Right cardiac atrium (tissue), 5 donors: ENCODE measurements at regions not wholly inside any gene's neighbourhood (a gene's known extent, or its start where the extent isn't known, plus 50 kb on each side); places are given as distances from the start of the nearest gene placed in this dataset.

Experiments
- ATAC-seq, 2 donors: fragments of 200-7000 bp; cut with Tn5 transposase; one replicate each; pipeline versions ENCODE4 v1.8.0 to v1.9.1; 2020; ENCODE audit warnings: moderate library complexity in 2 of 2, mild to moderate bottlenecking in 1 of 2
- DNase-seq, 3 donors: peaks; one replicate each; pipeline ENCODE4 v3.0.0-alpha.2; 2020
- H3K27ac ChIP-seq: one replicate; pipeline ENCODE4 v1.5.1; 2013; ENCODE audit warnings: mild to moderate bottlenecking, low read length, control low read depth, moderate library complexity
- H3K27me3 ChIP-seq: one replicate; pipeline ENCODE4 v1.6.1; 2013; ENCODE audit not compliant: control insufficient read depth, insufficient read depth
- H3K4me1 ChIP-seq: one replicate; pipeline ENCODE4 v1.6.1; 2013; ENCODE audit warnings: low read length; ENCODE audit not compliant: control insufficient read depth, insufficient read depth
- H3K4me3 ChIP-seq: one replicate; pipeline ENCODE4 v1.5.1; 2013; ENCODE audit warnings: low read length, control low read depth
- H3K9me3 ChIP-seq: one replicate; pipeline ENCODE4 v1.6.1; 2013; ENCODE audit warnings: low read length; ENCODE audit not compliant: control insufficient read depth
- WGBS: extraction: QIAGEN DNeasy Blood & Tissue Kit; methylation state at CpG from one replicate; pipeline ENCODE4 v1.1.7; 2013; 5-methylcytosine and 5-hydroxymethylcytosine counted together
- intact Hi-C, 4 donors: fragments of 100-400 bp; cut with DNase I; formaldehyde crosslinking; loops; one replicate each; pipeline versions ENCODE4 v1.11.0 to v1.14.0; 2022 to 2023
- donor health status: healthy with polysubstance abuse.
- donor health status: DM: no; HTN: yes; CAD: no.
- donor health status: DM: no; HTN: no; CAD: no.
- donor health status: DM: no; HTN: yes; CAD: no; lungs with severe emphysema.
- donor health status: DM: yes; HTN: yes; CAD: no.

DNA sequence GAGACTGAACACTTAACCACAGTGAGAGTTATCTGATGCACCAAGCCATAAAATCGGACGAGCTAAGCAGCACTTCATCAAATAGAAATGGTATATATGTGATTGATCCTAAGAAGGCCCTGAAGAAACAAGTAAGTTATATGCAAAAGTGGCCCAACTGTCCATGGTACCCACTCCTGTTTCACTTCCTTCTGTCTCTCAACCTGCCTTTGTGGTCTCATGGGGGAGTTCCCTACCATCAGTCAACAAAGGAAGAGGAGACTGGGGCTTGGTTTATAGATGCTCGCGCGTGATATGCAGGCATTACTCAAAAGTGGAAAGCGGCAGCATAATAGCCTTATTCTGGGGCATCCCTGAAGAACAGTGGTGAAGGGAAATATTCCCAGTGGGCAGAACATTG lies 543.9 kb upstream of the ADGRL4 start:
- Histone ChIP-seq H3K9me3 (no peaks in the 10 kb centered on the region), H3K27me3 (no peaks in the 10 kb centered on the region), H3K27ac (no peak overlapping the region), H3K4me1 (no peaks in the 10 kb centered on the region), H3K4me3 (no peak overlapping the region)
- DNase-seq (no peak), ATAC-seq (no peak)
- 93% methylated on average over 6 of the region's 6 CpGs for WGBS
- intact Hi-C loops = no loop called here

DNA sequence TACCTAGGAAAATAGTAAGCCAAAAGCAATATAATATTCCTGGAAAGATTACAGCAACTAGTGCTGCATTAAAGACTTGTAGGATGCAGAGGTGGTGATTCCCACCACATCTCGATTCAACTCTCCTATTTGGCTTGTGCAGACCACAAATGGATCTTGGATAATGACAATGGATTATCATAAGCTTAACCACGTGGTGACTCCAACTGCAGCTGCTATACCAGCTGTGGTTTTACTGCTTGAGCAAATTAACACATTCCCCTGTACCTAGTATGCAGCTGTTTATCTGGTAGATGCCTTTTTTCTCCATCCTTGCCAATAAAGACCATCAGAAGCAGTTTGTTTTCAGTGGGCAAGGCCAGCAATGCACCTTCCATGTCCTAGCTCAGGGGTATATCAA lies 542.7 kb upstream of the ADGRL4 start:
- DNase-seq = no peak
- no peaks in the 10 kb centered on the region for H3K4me1 ChIP-seq
- no peaks in the 10 kb centered on the region for H3K27me3 ChIP-seq
- intact Hi-C loops = no loop called here
- ATAC-seq = no peak
- H3K9me3 ChIP-seq = no peaks in the 10 kb centered on the region
- WGBS = 52% methylated on average over 2 of the region's 2 CpGs
- no peak overlapping the region for H3K27ac ChIP-seq
- no peak overlapping the region for H3K4me3 ChIP-seq

GRCh38 chr1:79547514-79547913 lies 541.0 kb upstream of the ADGRL4 start:
- no peaks in the 10 kb centered on the region for H3K9me3 ChIP-seq
- H3K4me3 ChIP-seq = no peak overlapping the region
- intact Hi-C loops = no loop called here
- DNase-seq (no peak), ATAC-seq (no peak)
- 81% methylated on average over 7 of the region's 7 CpGs for WGBS
- no peak overlapping the region for H3K27ac ChIP-seq
- H3K4me1 ChIP-seq = no peaks in the 10 kb centered on the region
- H3K27me3 ChIP-seq = no peaks in the 10 kb centered on the region

- Histone ChIP-seq H3K4me3 (no peak overlapping the region), H3K4me1 (no peaks in the 10 kb centered on the region), H3K9me3 (no peaks in the 10 kb centered on the region), H3K27me3 (no peaks in the 10 kb centered on the region), H3K27ac (no peak overlapping the region)
- ATAC-seq (no peak), DNase-seq (no peak)
- intact Hi-C loops = no loop called here
- 62% methylated on average over 3 of the region's 3 CpGs for WGBS
Measured at GRCh38 chr1:79543394-79543793, 536.9 kb upstream of the ADGRL4 start.

DNA sequence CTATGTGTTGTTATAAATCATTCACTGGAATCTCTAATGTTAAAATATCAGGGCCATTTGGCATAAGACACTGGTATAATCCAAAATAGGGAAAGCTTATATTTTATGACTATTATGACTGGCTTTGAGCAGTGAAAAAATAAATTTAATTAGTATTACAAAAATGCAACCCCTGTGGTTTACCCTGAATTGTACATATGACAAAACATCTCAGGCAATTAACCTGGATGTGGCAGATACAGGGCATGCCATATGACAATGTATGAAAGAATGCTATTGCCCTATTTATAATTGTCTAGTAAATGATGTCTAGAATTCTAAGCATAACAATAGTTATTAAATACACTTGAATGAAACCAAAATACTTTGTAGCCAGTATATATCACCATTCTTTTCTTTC lies 532.5 kb upstream of the ADGRL4 start:
- no peak for ATAC-seq

GRCh38 chr1:79532555-79532954 lies 526.0 kb upstream of the ADGRL4 start:
- Histone ChIP-seq H3K4me1 (no peaks in the 10 kb centered on the region), H3K27ac (no peak overlapping the region), H3K4me3 (no peak overlapping the region), H3K9me3 (no peaks in the 10 kb centered on the region), H3K27me3 (no peaks in the 10 kb centered on the region)
- WGBS = 61% methylated on average over 5 of the region's 5 CpGs
- ATAC-seq = no peak
- intact Hi-C loops = no loop called here
- DNase-seq = no peak

More for the DNA sequence above, 532.5 kb upstream of the ADGRL4 start:
- DNase-seq = no peak
- intact Hi-C loops = no loop called here
- Histone ChIP-seq H3K27me3 (no peaks in the 10 kb centered on the region), H3K27ac (no peak overlapping the region), H3K9me3 (no peaks in the 10 kb centered on the region), H3K4me1 (no peaks in the 10 kb centered on the region), H3K4me3 (no peak overlapping the region)

DNA sequence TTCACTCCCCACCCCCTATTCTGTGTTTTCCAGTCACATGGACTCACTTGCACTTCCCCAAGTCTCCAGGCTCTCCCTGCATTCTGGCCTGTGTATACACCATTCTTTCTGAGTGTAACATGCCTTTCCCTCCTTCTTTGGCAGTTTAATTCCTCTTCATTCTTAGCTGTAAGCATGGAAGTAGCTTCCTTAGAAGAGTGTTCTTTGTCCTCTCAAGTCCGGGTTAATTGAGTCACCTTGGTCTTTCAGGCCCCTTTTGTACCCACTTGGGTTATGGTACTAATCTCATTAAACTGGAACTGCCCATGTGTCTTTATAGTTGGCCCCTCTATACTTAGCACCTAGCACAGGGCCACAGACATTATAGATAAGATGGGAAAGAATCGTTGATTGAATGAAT lies 525.3 kb upstream of the ADGRL4 start:
- Histone ChIP-seq H3K4me1 (no peaks in the 10 kb centered on the region), H3K27ac (no peak overlapping the region), H3K27me3 (no peaks in the 10 kb centered on the region), H3K4me3 (no peak overlapping the region), H3K9me3 (no peaks in the 10 kb centered on the region)
- intact Hi-C loops = no loop called here
- ATAC-seq (no peak), DNase-seq (no peak)
- 82% methylated on average over 2 of the region's 2 CpGs for WGBS

GRCh38 chr1:79530476-79530875 lies 523.9 kb upstream of the ADGRL4 start:
- Histone ChIP-seq H3K9me3 (no peaks in the 10 kb centered on the region), H3K4me3 (no peak overlapping the region), H3K27ac (no peak overlapping the region), H3K27me3 (no peaks in the 10 kb centered on the region), H3K4me1 (no peaks in the 10 kb centered on the region)
- DNase-seq (no peak), ATAC-seq (no peak)
- WGBS = 67% methylated on average over 2 of the region's 2 CpGs
- intact Hi-C loops = no loop called here

- no peak for DNase-seq
- WGBS = 72% methylated on average over 2 of the region's 2 CpGs
Measured at GRCh38 chr1:79530055-79530454, 523.5 kb upstream of the ADGRL4 start.

GRCh38 chr1:79524126-79524525 lies 517.6 kb upstream of the ADGRL4 start:
- DNase-seq (no peak), ATAC-seq (no peak)
- H3K27me3 ChIP-seq = no peaks in the 10 kb centered on the region
- no peak overlapping the region for H3K4me3 ChIP-seq
- intact Hi-C loops = no loop called here
- no peak overlapping the region for H3K27ac ChIP-seq
- 83% methylated on average over 1 of the region's 1 CpG for WGBS
- H3K4me1 ChIP-seq = no peaks in the 10 kb centered on the region
- no peaks in the 10 kb centered on the region for H3K9me3 ChIP-seq

More at GRCh38 chr1:79530055-79530454, 523.5 kb upstream of the ADGRL4 start:
- H3K9me3 ChIP-seq = no peaks in the 10 kb centered on the region
- no peaks in the 10 kb centered on the region for H3K4me1 ChIP-seq
- no peaks in the 10 kb centered on the region for H3K27me3 ChIP-seq
- no peak overlapping the region for H3K27ac ChIP-seq
- ATAC-seq = no peak
- intact Hi-C loops = no loop called here
- no peak overlapping the region for H3K4me3 ChIP-seq

GRCh38 chr1:79519084-79519760 lies 512.7 kb upstream of the ADGRL4 start:
- no peak overlapping the region for H3K27ac ChIP-seq
- no peak for ATAC-seq

More at GRCh38 chr1:79519084-79519760, 512.7 kb upstream of the ADGRL4 start:
- intact Hi-C loops = no loop called here
- Histone ChIP-seq H3K4me1 (no peaks in the 10 kb centered on the region), H3K4me3 (no peak overlapping the region), H3K9me3 (no peaks in the 10 kb centered on the region), H3K27me3 (no peaks in the 10 kb centered on the region)
- no peak for DNase-seq
- 64% methylated on average over 4 of the region's 4 CpGs for WGBS
